Ishikawa (cell line): ENCODE measurements at regions not wholly inside any gene's neighbourhood (a gene's known extent, or its start where the extent isn't known, plus 50 kb on each side); places are given as distances from the start of the nearest gene placed in this dataset.

Source experiments
- CEBPB ChIP-seq: IDR thresholded peaks from 2 replicates; pipeline ENCODE4 v1.6.1; 2012
- CREB1 ChIP-seq: IDR thresholded peaks from 2 replicates; pipeline ENCODE4 v1.6.1; 2012; ENCODE audit warnings: low read depth
- EGR1 ChIP-seq: IDR thresholded peaks from 2 replicates; pipeline ENCODE4 v1.6.1; 2012
- EP300 ChIP-seq: IDR thresholded peaks from 2 replicates; pipeline ENCODE4 v1.6.1; 2012; ENCODE audit warnings: borderline replicate concordance
- FOXM1 ChIP-seq: IDR thresholded peaks from 2 replicates; pipeline ENCODE4 v1.6.1; 2012; ENCODE audit warnings: low read depth, borderline replicate concordance
- NFIC ChIP-seq: IDR thresholded peaks from 2 replicates; pipeline ENCODE4 v1.6.1; 2012
- RAD21 ChIP-seq: IDR thresholded peaks from 2 replicates; pipeline ENCODE4 v1.6.1; 2012; ENCODE audit warnings: low read depth
- REST ChIP-seq: IDR thresholded peaks from 2 replicates; pipeline ENCODE4 v1.6.1; 2012; ENCODE audit warnings: low read depth, mild to moderate bottlenecking
- TAF1 ChIP-seq: IDR thresholded peaks from 2 replicates; pipeline ENCODE4 v1.6.1; 2012; ENCODE audit warnings: low read depth, mild to moderate bottlenecking
- TCF12 ChIP-seq: IDR thresholded peaks from 2 replicates; pipeline ENCODE4 v1.6.1; 2012; ENCODE audit warnings: low read depth
- TEAD4 ChIP-seq: IDR thresholded peaks from 2 replicates; pipeline ENCODE4 v1.6.1; 2012
- YY1 ChIP-seq: IDR thresholded peaks from 2 replicates; pipeline ENCODE4 v1.6.1; 2012; ENCODE audit warnings: low read depth
- ZBTB7A ChIP-seq: IDR thresholded peaks from 2 replicates; pipeline ENCODE4 v1.6.1; 2012; ENCODE audit warnings: low read depth
- TF ChIP-seq, protein P1 (sequence below): IDR thresholded peaks from 2 replicates; pipeline ENCODE4 v1.6.1; 2012
- TF ChIP-seq, protein P2 (sequence below): IDR thresholded peaks from 2 replicates; pipeline ENCODE4 v1.6.1; 2012

- TF ChIP-seq EP300 (no peak), EGR1 (no peak), CREB1 (no peak), REST (no peak)
- TF ChIP-seq, protein P1, sequence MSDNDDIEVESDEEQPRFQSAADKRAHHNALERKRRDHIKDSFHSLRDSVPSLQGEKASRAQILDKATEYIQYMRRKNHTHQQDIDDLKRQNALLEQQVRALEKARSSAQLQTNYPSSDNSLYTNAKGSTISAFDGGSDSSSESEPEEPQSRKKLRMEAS = no peak
Observed at GRCh38 chr19:30857966-30858490, 485.8 kb downstream of the ZNF536 start.

DNA sequence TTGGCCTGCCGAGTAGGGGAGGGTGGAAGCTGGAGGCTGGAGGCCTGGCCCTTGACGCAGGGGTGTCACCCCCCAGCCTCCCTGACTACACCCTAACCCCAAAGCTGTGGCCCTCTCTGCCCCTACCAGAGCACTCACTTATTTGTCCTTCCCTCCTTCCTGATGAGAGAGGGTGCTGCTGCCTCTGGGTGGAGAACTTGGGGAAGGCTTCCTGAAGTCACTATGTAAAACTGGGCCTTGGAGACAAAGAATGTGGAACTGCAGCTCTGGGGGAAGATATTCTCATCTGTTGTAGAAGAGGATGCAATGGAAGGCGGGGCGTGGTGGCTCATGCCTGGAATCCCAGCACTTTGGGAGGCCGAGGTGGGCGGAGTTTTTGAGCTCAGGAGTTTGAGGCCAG is 485.2 kb downstream of the ZNF536 start:
- TF ChIP-seq YY1 (no peak), RAD21 (no peak), TCF12 (no peak), ZBTB7A (no peak), EP300 (no peak), CEBPB (no peak), TAF1 (no peak), CREB1 (no peak), FOXM1 (no peak), TEAD4 (no peak), NFIC (no peak), REST (no peak)
- TF ChIP-seq, protein P2, sequence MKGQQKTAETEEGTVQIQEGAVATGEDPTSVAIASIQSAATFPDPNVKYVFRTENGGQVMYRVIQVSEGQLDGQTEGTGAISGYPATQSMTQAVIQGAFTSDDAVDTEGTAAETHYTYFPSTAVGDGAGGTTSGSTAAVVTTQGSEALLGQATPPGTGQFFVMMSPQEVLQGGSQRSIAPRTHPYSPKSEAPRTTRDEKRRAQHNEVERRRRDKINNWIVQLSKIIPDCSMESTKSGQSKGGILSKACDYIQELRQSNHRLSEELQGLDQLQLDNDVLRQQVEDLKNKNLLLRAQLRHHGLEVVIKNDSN = no peak
- TF ChIP-seq, protein P1 = no peak

DNA sequence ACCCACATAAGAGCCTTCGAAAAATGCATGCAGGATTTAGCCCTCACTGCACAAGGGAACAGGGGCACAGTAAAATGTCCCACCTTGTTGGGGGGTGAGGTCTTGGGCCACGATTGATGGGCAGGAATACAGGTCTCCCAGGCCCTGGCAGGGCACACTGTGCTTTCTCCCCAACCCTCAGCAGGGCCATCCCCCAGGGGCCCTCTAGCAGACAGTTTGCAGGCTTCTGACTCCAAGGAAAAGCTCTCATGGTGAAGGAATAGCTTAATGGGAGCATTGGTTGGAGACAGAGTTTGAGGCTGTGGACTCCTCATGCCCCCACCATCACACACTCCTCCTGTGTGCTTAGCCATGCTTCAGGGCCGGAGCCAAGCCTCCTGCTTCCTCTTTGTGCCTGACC is 484.6 kb downstream of the ZNF536 start:
- TF ChIP-seq, protein P2 = no peak
- TF ChIP-seq TCF12 (no peak), YY1 (no peak), EP300 (no peak), TAF1 (no peak), EGR1 (no peak), TEAD4 (no peak), RAD21 (no peak), CREB1 (no peak), REST (no peak), FOXM1 (no peak), ZBTB7A (no peak), CEBPB (no peak), NFIC (no peak)
- TF ChIP-seq, protein P1 = no peak

GRCh38 chr19:30856376-30856775 is 484.2 kb downstream of the ZNF536 start:
- TF ChIP-seq CREB1 (no peak), REST (no peak)
